ENCODE measurements at regions not wholly inside any gene's neighbourhood (a gene's known extent, or its start where the extent isn't known, plus 50 kb on each side); places are given as distances from the start of the nearest gene placed in this dataset.

GRCh38 chr5:99940540-99940939 lies 594.6 kb upstream of the FAM174A start:
- Histone ChIP-seq H3K27ac (ENCODE audit: low read length) (no peak overlapping the region), H3K27me3 (ENCODE audit: insufficient read depth, low read length, poor library complexity) (no peaks in the 10 kb centered on the region), H3K79me2 (ENCODE audit: insufficient read depth, low read length) (no peaks in the 10 kb centered on the region), H3K4me2 (ENCODE audit: insufficient read depth, low read length) (no peak overlapping the region), H3K9ac (ENCODE audit: low read depth, low read length) (no peak overlapping the region), H3K4me3 (ENCODE audit: low read depth in 1 of 2, low read length in 2 of 2) (no peak overlapping the region), H3K9me3 (ENCODE audit: insufficient read depth, low read length, severe bottlenecking) (no peaks in the 10 kb centered on the region), H3K36me3 (ENCODE audit: insufficient read depth, low read length) (no peaks in the 10 kb centered on the region), H3K4me1 (ENCODE audit: insufficient read depth, low read length) (no peaks in the 10 kb centered on the region), H2AFZ (ENCODE audit: low read depth, low read length) (no peak overlapping the region), H4K20me1 (ENCODE audit: insufficient read depth, low read length) (no peaks in the 10 kb centered on the region)
- ATAC-seq (ENCODE audit: insufficient read depth, low read depth) (no peak), DNase-seq (no peak)
- TF ChIP-seq EZH2 (IDR thresholded peaks at IDR 0.05; ENCODE audit: borderline replicate concordance, low read depth, low read length, severe bottlenecking) (no peak), CTCF (IDR thresholded peaks at IDR 0.05; ENCODE audit: borderline replicate concordance, extremely low read depth, low read length, poor library complexity, severe bottlenecking) (no peak)

GRCh38 chr5:99936911-99937310 lies 598.3 kb upstream of the FAM174A start:
- DNase-seq (no peak), ATAC-seq (ENCODE audit: insufficient read depth, low read depth) (no peak)
- H3K27ac ChIP-seq (ENCODE audit: low read length): no peak overlapping the region
- no peaks in the 10 kb centered on the region for H3K9me3 ChIP-seq (ENCODE audit: insufficient read depth, low read length, severe bottlenecking)
- H3K4me3 ChIP-seq (ENCODE audit: low read depth in 1 of 2, low read length in 2 of 2): no peak overlapping the region
- H4K20me1 ChIP-seq (ENCODE audit: insufficient read depth, low read length): no peaks in the 10 kb centered on the region
- no peak overlapping the region for H3K9ac ChIP-seq (ENCODE audit: low read depth, low read length)
- no peak overlapping the region for H3K4me2 ChIP-seq (ENCODE audit: insufficient read depth, low read length)
- H3K27me3 ChIP-seq (ENCODE audit: insufficient read depth, low read length, poor library complexity): no peaks in the 10 kb centered on the region
- H3K36me3 ChIP-seq (ENCODE audit: insufficient read depth, low read length): no peaks in the 10 kb centered on the region
- no peaks in the 10 kb centered on the region for H3K79me2 ChIP-seq (ENCODE audit: insufficient read depth, low read length)
- H3K4me1 ChIP-seq (ENCODE audit: insufficient read depth, low read length): no peaks in the 10 kb centered on the region
- no peak for TF ChIP-seq CTCF (IDR thresholded peaks at IDR 0.05; ENCODE audit: borderline replicate concordance, extremely low read depth, low read length, poor library complexity, severe bottlenecking)
- TF ChIP-seq EZH2 (IDR thresholded peaks at IDR 0.05; ENCODE audit: borderline replicate concordance, low read depth, low read length, severe bottlenecking): no peak
- no peak overlapping the region for H2AFZ ChIP-seq (ENCODE audit: low read depth, low read length)

DNA sequence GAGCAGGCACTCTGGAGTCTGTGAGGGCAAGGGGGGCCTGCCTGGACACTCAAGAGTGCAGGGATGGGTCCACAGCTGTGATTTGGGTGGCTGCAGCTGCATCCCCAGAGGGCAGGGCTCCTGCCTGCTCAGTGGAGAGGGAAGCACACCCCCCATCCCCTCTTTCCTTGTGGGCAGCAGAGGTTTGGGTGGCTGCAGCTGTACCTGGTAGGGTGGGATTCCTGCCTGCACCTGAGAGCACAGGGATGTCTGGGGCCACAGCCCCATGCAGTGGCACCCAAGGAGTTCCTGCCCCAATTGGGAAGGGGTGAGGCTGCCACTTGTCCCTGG lies 605.4 kb upstream of the FAM174A start:
- no peaks in the 10 kb centered on the region for H3K4me1 ChIP-seq (ENCODE audit: insufficient read depth, low read length)
- DNase-seq: no peak

More for the DNA sequence above, 605.4 kb upstream of the FAM174A start:
- H3K4me3 ChIP-seq (ENCODE audit: low read depth in 1 of 2, low read length in 2 of 2): no peak overlapping the region
- H3K27me3 ChIP-seq (ENCODE audit: insufficient read depth, low read length, poor library complexity): no peaks in the 10 kb centered on the region
- H3K36me3 ChIP-seq (ENCODE audit: insufficient read depth, low read length): no peaks in the 10 kb centered on the region
- H3K9ac ChIP-seq (ENCODE audit: low read depth, low read length): no peak overlapping the region
- no peak overlapping the region for H3K27ac ChIP-seq (ENCODE audit: low read length)
- H3K4me2 ChIP-seq (ENCODE audit: insufficient read depth, low read length): no peak overlapping the region
- no peak for TF ChIP-seq CTCF (IDR thresholded peaks at IDR 0.05; ENCODE audit: borderline replicate concordance, extremely low read depth, low read length, poor library complexity, severe bottlenecking)
- H4K20me1 ChIP-seq (ENCODE audit: insufficient read depth, low read length): no peaks in the 10 kb centered on the region
- peaks cover 6% of the 10 kb centered on the region for H3K9me3 ChIP-seq (ENCODE audit: insufficient read depth, low read length, severe bottlenecking)
- no peaks in the 10 kb centered on the region for H3K79me2 ChIP-seq (ENCODE audit: insufficient read depth, low read length)
- no peak overlapping the region for H2AFZ ChIP-seq (ENCODE audit: low read depth, low read length)
- no peak for ATAC-seq (ENCODE audit: insufficient read depth, low read depth)
